MG63 (cell line): ENCODE measurements at regions not wholly inside any gene's neighbourhood (a gene's known extent, or its start where the extent isn't known, plus 50 kb on each side); places are given as distances from the start of the nearest gene placed in this dataset.

Experiments
- DNase-seq: peaks from one replicate; pipeline ENCODE4 v3.0.0-alpha.2; 2020
- H3K27me3 ChIP-seq: fragments of 250-450 bp; sonication (Bioruptor Pico); 2 replicates; pipeline ENCODE4 v1.5.1; 2020; ENCODE audit warnings: mild to moderate bottlenecking, moderate library complexity
- H3K36me3 ChIP-seq: fragments of 250-450 bp; sonication (Bioruptor Pico); 2 replicates; pipeline ENCODE4 v1.5.1; 2020; ENCODE audit warnings: mild to moderate bottlenecking, moderate library complexity
- H3K4me3 ChIP-seq: fragments of 250-450 bp; sonication (Bioruptor Pico); 2 replicates; pipeline ENCODE4 v1.5.1; 2020; ENCODE audit warnings: mild to moderate bottlenecking, moderate library complexity
- H3K9me3 ChIP-seq: fragments of 250-450 bp; sonication (Bioruptor Pico); 2 replicates; pipeline ENCODE4 v1.5.1; 2020; ENCODE audit warnings: mild to moderate bottlenecking, moderate library complexity

- no peak for DNase-seq
- H3K9me3 ChIP-seq, result no peaks in the 10 kb centered on the region
- H3K27me3 ChIP-seq, result no peaks in the 10 kb centered on the region; the same call in 1 of the 2 replicates
- H3K36me3 ChIP-seq, result no peaks in the 10 kb centered on the region
- no peak overlapping the region for H3K4me3 ChIP-seq
Observed at GRCh38 chr13:38564256-38565150, 122.4 kb upstream of the FREM2 start.

GRCh38 chr13:38566023-38566422, 120.9 kb upstream of the FREM2 start:
- Histone ChIP-seq H3K36me3 (no peaks in the 10 kb centered on the region), H3K9me3 (no peaks in the 10 kb centered on the region; the same call in 1 of the 2 replicates), H3K4me3 (no peak overlapping the region), H3K27me3 (no peaks in the 10 kb centered on the region)
- DNase-seq, result no peak

- no peak for DNase-seq
- Histone ChIP-seq H3K9me3 (no peaks in the 10 kb centered on the region; the same call in 1 of the 2 replicates), H3K4me3 (no peak overlapping the region), H3K27me3 (no peaks in the 10 kb centered on the region), H3K36me3 (no peaks in the 10 kb centered on the region)
Observed at GRCh38 chr13:38566519-38566918, 120.4 kb upstream of the FREM2 start.

- Histone ChIP-seq H3K9me3 (no peaks in the 10 kb centered on the region; the same call in 1 of the 2 replicates), H3K4me3 (no peak overlapping the region), H3K36me3 (no peaks in the 10 kb centered on the region), H3K27me3 (no peaks in the 10 kb centered on the region)
- DNase-seq, result no peak
Observed at GRCh38 chr13:38570706-38571105, 116.2 kb upstream of the FREM2 start.

DNA sequence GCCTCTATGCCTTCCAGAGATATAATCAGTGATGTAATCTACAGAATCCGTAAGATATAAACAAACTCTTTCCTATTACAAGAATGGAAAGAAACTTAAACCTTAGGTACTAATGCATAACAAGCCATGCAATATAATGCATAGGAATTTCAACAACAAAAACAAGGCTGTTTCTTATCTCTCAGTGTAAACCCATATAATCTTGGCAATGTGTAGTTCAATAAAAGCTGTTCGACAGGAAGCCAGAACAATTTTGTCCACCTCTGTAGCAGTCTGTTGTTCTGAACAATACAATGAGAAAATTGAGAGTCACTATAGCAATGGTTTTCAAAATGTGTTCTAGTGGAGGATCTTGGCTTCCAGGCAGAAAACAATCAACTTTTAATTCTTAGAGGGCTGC, 111.5 kb upstream of the FREM2 start:
- no peak overlapping the region for H3K4me3 ChIP-seq
- H3K9me3 ChIP-seq, result no peaks in the 10 kb centered on the region; the same call in 1 of the 2 replicates
- DNase-seq, result no peak
- no peaks in the 10 kb centered on the region for H3K36me3 ChIP-seq
- no peaks in the 10 kb centered on the region for H3K27me3 ChIP-seq

GRCh38 chr13:38577048-38577447, 109.8 kb upstream of the FREM2 start:
- Histone ChIP-seq H3K36me3 (no peaks in the 10 kb centered on the region), H3K27me3 (no peaks in the 10 kb centered on the region), H3K9me3 (no peaks in the 10 kb centered on the region), H3K4me3 (no peak overlapping the region)
- no peak for DNase-seq

DNA sequence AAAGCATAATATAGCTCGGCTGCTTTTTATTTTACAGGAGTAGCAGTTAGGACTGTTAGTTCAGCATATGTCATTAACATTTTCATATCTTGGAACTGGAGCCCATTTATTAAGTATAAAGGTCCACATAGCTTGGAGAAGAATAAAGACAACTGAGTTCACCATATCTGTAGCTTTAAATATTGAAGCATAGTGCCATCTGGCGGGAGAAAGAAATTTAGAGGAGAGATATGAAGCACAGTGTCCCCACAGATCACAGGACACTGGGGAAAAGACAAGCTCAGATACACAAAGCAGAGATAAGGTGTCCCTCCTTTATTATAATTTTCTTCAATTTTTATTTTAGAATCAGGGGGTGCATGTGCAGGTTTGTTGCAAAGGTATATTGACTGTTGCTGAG, 104.7 kb upstream of the FREM2 start:
- Histone ChIP-seq H3K36me3 (no peaks in the 10 kb centered on the region), H3K27me3 (no peaks in the 10 kb centered on the region), H3K9me3 (no peaks in the 10 kb centered on the region), H3K4me3 (no peak overlapping the region)
- DNase-seq, result no peak

- H3K4me3 ChIP-seq, result no peak overlapping the region
- no peaks in the 10 kb centered on the region for H3K27me3 ChIP-seq
Observed at GRCh38 chr13:38590230-38590629, 96.6 kb upstream of the FREM2 start.

DNA sequence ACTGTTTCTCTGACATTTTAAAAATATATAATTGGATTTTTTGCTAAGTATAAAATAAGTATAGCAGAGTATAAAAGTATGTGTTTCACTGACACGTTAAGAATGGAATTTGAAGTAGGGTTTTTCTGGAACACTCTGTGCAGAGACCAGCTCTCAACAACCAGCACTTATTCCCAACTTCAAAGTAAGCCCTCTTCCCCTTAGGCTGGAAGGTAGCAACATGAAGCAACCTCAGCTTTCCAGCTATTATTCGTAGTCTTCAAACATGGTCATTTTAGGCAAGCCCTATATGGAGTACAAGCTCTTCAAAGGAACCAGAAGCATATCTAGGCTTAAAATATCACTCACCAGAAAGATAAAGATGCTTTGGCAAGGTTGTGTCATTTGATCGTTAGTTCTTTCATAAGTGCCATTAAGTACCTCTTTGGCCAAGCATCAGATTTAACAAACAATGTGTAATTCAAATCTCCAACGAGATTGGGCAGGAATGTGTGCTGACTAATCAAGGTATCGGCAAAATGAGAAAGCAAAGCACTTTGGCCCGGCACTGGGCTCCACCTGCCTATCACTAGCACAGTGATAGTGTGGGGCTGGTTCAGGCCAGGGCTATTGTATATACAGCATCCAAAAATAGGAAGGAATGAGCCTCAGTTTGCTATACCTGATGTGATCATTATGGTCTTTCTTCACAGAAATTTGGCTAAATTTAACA, 95.9 kb upstream of the FREM2 start:
- no peaks in the 10 kb centered on the region for H3K27me3 ChIP-seq
- no peak overlapping the region for H3K4me3 ChIP-seq
- DNase-seq, result no peak
- no peaks in the 10 kb centered on the region for H3K9me3 ChIP-seq
- no peaks in the 10 kb centered on the region for H3K36me3 ChIP-seq

More at GRCh38 chr13:38590230-38590629, 96.6 kb upstream of the FREM2 start:
- Histone ChIP-seq H3K36me3 (no peaks in the 10 kb centered on the region), H3K9me3 (no peaks in the 10 kb centered on the region)
- no peak for DNase-seq

GRCh38 chr13:38602266-38602665, 84.6 kb upstream of the FREM2 start:
- Histone ChIP-seq H3K4me3 (no peak overlapping the region), H3K36me3 (no peaks in the 10 kb centered on the region), H3K9me3 (peaks cover 2% of the 10 kb centered on the region; the same call in 1 of the 2 replicates), H3K27me3 (peaks cover 4% of the 10 kb centered on the region; the same call in 1 of the 2 replicates)
- no peak for DNase-seq

DNA sequence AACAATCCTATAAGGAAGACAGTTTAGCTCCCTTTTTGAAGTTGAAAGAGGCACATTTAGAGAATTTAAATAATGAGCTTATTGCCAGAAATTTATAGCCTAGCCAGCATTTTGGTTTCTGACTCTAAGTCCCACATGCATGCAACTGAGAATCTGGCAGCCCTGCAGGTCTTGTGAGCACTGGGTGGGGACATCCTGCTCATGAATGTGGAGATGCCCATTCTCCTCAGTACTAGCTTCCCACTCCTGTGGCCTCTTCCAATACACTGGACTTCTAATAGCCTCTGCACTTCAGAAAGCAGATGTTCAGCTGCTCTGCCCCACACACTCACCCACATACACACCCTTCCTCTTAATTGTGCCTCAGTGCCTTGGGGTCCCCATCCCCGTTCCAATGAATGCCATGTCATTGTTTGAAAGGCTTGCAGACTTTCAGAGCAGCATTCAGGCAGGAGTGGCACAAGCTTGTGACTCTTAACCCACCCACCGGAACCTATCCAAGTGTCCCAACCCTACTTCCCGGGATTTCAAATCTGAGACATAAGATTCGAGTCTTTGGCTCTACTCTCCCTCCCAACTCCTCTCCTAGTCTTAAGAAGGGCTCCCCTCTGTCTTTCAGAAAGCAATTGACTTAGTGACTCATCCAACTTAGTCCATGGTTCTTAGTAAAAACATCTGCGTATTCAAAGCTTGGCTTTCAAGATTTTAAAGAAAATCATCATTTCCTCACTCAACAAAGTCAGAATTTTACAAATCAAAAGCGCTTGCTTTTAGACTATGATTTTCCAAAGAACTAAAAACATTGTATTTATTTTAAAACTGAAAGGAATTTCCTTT, 80.0 kb upstream of the FREM2 start:
- DNase-seq, result no peak

GRCh38 chr13:38617936-38618335, 68.9 kb upstream of the FREM2 start:
- no peak for DNase-seq
- H3K9me3 ChIP-seq, result no peaks in the 10 kb centered on the region
- no peak overlapping the region for H3K4me3 ChIP-seq
- H3K27me3 ChIP-seq, result no peaks in the 10 kb centered on the region
- H3K36me3 ChIP-seq, result no peaks in the 10 kb centered on the region

More for the DNA sequence above, 80.0 kb upstream of the FREM2 start:
- H3K9me3 ChIP-seq, result no peaks in the 10 kb centered on the region
- no peak overlapping the region for H3K4me3 ChIP-seq
- no peaks in the 10 kb centered on the region for H3K36me3 ChIP-seq
- no peaks in the 10 kb centered on the region for H3K27me3 ChIP-seq

- no peaks in the 10 kb centered on the region for H3K27me3 ChIP-seq
- DNase-seq, result no peak
- no peaks in the 10 kb centered on the region for H3K9me3 ChIP-seq
- H3K4me3 ChIP-seq, result no peak overlapping the region
- no peaks in the 10 kb centered on the region for H3K36me3 ChIP-seq
Observed at GRCh38 chr13:38618336-38618735, 68.5 kb upstream of the FREM2 start.

- Histone ChIP-seq H3K4me3 (no peak overlapping the region), H3K27me3 (no peaks in the 10 kb centered on the region), H3K9me3 (no peaks in the 10 kb centered on the region), H3K36me3 (no peaks in the 10 kb centered on the region)
- no peak for DNase-seq
Observed at GRCh38 chr13:38618881-38619280, 68.0 kb upstream of the FREM2 start.

DNA sequence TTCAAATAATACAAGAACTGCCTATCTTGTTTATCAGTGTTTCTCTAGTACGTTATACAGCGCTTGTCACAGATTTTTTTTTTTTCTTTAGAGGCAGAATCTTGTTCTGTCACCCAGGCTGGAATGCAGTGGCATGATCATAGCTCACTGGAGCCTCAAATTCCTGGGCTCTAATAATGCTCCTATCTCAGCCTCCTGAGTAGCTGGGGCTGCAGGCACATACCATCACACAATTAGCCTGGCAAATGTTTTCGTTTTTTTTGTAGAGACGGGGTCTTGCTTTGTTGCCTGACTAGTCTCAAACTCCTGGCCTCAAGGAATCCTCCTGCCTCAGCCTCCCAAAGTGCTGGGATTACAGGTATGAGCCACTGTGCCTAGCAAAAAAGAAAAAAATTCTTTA, 66.0 kb upstream of the FREM2 start:
- Histone ChIP-seq H3K27me3 (no peaks in the 10 kb centered on the region), H3K36me3 (no peaks in the 10 kb centered on the region), H3K9me3 (no peaks in the 10 kb centered on the region), H3K4me3 (no peak overlapping the region)
- DNase-seq, result no peak

- no peaks in the 10 kb centered on the region for H3K9me3 ChIP-seq
- no peaks in the 10 kb centered on the region for H3K27me3 ChIP-seq
- no peak for DNase-seq
Observed at GRCh38 chr13:38624822-38625221, 62.1 kb upstream of the FREM2 start.

DNA sequence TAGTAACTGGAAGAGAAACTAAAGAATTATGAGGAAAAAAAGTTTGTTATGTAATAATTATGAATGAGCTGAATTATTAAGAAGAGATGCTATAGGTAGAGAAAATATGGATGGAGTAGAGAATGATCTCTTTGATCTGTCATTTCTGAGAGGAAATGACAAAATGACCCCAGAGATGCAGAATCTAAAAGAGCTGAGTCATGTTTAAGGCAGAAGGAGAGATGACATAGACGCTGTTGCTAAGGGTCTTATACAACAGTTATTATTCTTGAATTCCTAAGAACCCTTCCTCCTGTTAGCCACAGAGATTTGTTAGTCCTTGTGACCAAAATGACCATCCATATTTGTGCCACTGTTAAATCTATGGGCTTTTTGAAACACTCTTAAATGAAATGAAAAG, 58.3 kb upstream of the FREM2 start:
- no peak overlapping the region for H3K4me3 ChIP-seq
- no peak for DNase-seq
- no peaks in the 10 kb centered on the region for H3K9me3 ChIP-seq
- no peaks in the 10 kb centered on the region for H3K27me3 ChIP-seq
- H3K36me3 ChIP-seq, result no peaks in the 10 kb centered on the region

More at GRCh38 chr13:38624822-38625221, 62.1 kb upstream of the FREM2 start:
- no peaks in the 10 kb centered on the region for H3K36me3 ChIP-seq
- no peak overlapping the region for H3K4me3 ChIP-seq
